ENCODE measurements at regions not wholly inside any gene's neighbourhood (a gene's known extent, or its start where the extent isn't known, plus 50 kb on each side); places are given as distances from the start of the nearest gene placed in this dataset.
A peak's percentile ranks its signal among the peaks of the same experiment; 100 is the strongest.

GRCh38 chrX:121823406-121823805 lies 776.0 kb downstream of the GLUD2 start:
- TF ChIP-seq, protein P1, sequence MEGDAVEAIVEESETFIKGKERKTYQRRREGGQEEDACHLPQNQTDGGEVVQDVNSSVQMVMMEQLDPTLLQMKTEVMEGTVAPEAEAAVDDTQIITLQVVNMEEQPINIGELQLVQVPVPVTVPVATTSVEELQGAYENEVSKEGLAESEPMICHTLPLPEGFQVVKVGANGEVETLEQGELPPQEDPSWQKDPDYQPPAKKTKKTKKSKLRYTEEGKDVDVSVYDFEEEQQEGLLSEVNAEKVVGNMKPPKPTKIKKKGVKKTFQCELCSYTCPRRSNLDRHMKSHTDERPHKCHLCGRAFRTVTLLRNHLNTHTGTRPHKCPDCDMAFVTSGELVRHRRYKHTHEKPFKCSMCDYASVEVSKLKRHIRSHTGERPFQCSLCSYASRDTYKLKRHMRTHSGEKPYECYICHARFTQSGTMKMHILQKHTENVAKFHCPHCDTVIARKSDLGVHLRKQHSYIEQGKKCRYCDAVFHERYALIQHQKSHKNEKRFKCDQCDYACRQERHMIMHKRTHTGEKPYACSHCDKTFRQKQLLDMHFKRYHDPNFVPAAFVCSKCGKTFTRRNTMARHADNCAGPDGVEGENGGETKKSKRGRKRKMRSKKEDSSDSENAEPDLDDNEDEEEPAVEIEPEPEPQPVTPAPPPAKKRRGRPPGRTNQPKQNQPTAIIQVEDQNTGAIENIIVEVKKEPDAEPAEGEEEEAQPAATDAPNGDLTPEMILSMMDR (IDR thresholded peaks at IDR 0.05; ENCODE audit: insufficient read depth, low read length), result no peak
- no peak overlapping the region for H3K4me3 ChIP-seq (ENCODE audit: low read depth, low read length)
- DNase-seq (ENCODE audit: low read depth), result no peak

GRCh38 chrX:121831601-121832000 lies 784.2 kb downstream of the GLUD2 start:
- no peak for DNase-seq (ENCODE audit: low read depth)

DNA sequence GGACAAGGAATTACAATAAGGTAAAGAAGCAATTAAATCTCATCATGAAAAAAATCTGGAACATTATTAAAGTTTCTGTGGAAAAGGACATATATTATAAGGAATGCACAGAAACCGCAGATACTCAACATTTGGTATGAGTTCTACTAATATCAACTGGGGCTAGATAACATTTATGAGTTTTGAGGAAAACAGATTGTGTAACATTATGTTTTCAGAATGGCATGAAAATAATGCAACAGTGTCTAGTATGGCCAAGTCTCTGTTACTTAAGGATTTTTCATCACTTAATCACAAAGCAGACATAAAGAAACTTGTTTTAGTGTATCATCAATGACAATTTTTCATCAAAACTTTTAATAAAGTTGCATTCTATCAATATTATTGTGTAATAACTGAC lies 785.0 kb downstream of the GLUD2 start:
- TF ChIP-seq, protein P1 (IDR thresholded peaks at IDR 0.05; ENCODE audit: insufficient read depth, low read length), result no peak
- DNase-seq (ENCODE audit: low read depth), result peak; percentile 5
- H3K4me3 ChIP-seq (ENCODE audit: low read depth, low read length), result no peak overlapping the region

More at GRCh38 chrX:121831601-121832000, 784.2 kb downstream of the GLUD2 start:
- TF ChIP-seq, protein P1 (IDR thresholded peaks at IDR 0.05; ENCODE audit: insufficient read depth, low read length), result no peak
- no peak overlapping the region for H3K4me3 ChIP-seq (ENCODE audit: low read depth, low read length)

DNA sequence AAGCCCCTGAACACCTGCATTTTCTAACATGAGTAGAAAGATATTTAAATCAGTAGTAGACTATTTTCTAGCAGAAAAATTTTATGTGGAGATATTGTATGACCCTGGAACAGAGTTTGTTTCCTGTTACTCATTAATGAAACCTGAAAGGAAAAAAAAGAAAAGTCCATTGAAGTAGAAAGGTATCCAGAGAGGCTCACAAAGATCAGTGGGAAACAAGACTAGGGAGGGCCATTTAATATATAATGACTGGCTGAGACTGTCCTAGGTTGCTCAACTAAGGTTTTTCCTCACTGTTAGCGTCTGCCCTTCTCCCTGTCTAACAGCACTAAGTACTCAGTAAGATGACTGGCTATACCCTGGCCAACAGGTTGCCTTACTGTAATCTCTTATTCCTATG lies 788.6 kb downstream of the GLUD2 start:
- TF ChIP-seq, protein P1 (IDR thresholded peaks at IDR 0.05; ENCODE audit: insufficient read depth, low read length), result no peak
- H3K4me3 ChIP-seq (ENCODE audit: low read depth, low read length), result no peak overlapping the region
- no peak for DNase-seq (ENCODE audit: low read depth)

DNA sequence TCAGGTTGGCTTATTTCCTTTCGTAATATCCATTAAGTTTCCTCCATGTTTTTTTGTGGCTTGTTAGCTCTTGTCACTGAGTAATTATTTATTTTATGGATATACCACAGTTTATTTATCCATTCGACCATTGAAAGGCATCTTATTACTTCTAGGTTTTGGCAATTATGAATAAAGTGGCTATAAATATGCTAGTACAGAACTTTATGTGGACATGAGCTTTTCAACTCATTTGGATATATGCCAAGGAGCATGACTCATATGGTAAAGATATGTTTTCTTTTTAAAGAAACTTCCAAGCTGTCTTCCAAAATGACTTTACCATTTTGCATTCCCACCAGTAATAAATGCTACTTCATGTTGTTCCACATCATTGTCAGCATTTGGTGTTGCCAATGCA lies 803.6 kb downstream of the GLUD2 start:
- no peak overlapping the region for H3K4me3 ChIP-seq (ENCODE audit: low read depth, low read length)
- peak; percentile 52 for DNase-seq (ENCODE audit: low read depth)
- TF ChIP-seq, protein P1 (IDR thresholded peaks at IDR 0.05; ENCODE audit: insufficient read depth, low read length), result no peak

- H3K4me3 ChIP-seq (ENCODE audit: low read depth, low read length), result no peak overlapping the region
- TF ChIP-seq, protein P1 (IDR thresholded peaks at IDR 0.05; ENCODE audit: insufficient read depth, low read length), result no peak
- no peak for DNase-seq (ENCODE audit: low read depth)
Observed at GRCh38 chrX:121853762-121854613, 806.6 kb downstream of the GLUD2 start.

DNA sequence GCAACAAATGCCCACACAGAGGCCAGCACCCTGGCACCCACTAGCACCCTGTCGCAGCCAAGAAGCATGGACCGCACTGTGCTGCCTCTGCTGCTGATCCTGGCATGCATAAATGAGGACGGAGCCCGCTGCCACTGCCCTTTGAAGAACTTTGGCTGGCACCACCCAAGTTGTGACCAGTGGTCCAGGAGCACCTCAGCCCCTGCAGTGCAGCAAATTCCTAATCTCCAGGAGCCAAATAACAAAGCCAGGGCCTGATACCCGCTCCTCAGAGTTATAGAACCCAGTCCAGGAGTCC lies 807.2 kb downstream of the GLUD2 start:
- no peak overlapping the region for H3K4me3 ChIP-seq (ENCODE audit: low read depth, low read length)
- TF ChIP-seq, protein P1 (IDR thresholded peaks at IDR 0.05; ENCODE audit: insufficient read depth, low read length), result no peak
- no peak for DNase-seq (ENCODE audit: low read depth)

Measured in fibroblast of the aortic adventitia (primary cell).